ENCODE measurements at regions not wholly inside any gene's neighbourhood (a gene's known extent, or its start where the extent isn't known, plus 50 kb on each side); places are given as distances from the start of the nearest gene placed in this dataset.

- TF ChIP-seq EZH2 (IDR thresholded peaks at IDR 0.05) (no peak), EZH2phosphoT487 (IDR thresholded peaks at IDR 0.05) (no peak)
- TF ChIP-seq, protein P1, sequence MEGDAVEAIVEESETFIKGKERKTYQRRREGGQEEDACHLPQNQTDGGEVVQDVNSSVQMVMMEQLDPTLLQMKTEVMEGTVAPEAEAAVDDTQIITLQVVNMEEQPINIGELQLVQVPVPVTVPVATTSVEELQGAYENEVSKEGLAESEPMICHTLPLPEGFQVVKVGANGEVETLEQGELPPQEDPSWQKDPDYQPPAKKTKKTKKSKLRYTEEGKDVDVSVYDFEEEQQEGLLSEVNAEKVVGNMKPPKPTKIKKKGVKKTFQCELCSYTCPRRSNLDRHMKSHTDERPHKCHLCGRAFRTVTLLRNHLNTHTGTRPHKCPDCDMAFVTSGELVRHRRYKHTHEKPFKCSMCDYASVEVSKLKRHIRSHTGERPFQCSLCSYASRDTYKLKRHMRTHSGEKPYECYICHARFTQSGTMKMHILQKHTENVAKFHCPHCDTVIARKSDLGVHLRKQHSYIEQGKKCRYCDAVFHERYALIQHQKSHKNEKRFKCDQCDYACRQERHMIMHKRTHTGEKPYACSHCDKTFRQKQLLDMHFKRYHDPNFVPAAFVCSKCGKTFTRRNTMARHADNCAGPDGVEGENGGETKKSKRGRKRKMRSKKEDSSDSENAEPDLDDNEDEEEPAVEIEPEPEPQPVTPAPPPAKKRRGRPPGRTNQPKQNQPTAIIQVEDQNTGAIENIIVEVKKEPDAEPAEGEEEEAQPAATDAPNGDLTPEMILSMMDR (IDR thresholded peaks at IDR 0.05): no peak
Observed at GRCh38 chr9:78775211-78775610, 478.3 kb downstream of the PSAT1 start.
